Fibroblast of lung (primary cell): ENCODE measurements at regions not wholly inside any gene's neighbourhood (a gene's known extent, or its start where the extent isn't known, plus 50 kb on each side); places are given as distances from the start of the nearest gene placed in this dataset.

Experiments used
- EZH2 ChIP-seq: IDR thresholded peaks from 2 replicates; pipeline ENCODE4 v1.5.1; 2012; ENCODE audit warnings: low read length, control low read depth, mild to moderate bottlenecking; ENCODE audit errors: missing control alignments
- TF ChIP-seq, protein P1 (sequence below), 2 donors: IDR thresholded peaks in 1 of 2; conservative IDR thresholded peaks in 1 of 2; 1 replicate in 1 of 2; 2 replicates in 1 of 2; pipeline ENCODE4 v1.5.1; 2011 to 2012; ENCODE audit warnings: low read length in 2 of 2, control low read depth in 1 of 2, inconsistent platforms in 1 of 2, low read depth in 1 of 2, mild to moderate bottlenecking in 1 of 2

DNA sequence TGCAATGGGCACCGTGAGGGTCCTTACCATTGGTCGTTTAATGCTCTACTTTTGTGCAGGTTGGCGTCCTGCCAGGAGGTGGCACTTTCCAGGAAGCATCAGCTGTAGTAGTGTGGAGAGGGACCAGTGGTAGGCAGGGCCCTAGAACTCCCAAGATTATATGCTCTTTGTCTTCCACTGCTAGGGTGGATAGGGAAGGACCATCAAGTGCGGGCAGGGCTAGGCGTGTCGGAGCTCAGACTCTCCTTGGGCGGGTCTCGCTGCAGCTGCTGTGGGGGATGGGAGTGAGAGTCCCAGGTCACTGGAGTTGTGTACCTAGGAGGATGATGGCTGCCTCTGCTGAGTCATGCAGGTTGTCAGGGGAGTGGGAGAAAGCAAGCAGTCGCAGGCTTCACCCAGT, 134.7 kb downstream of the KLF8 start:
- TF ChIP-seq, protein P1, sequence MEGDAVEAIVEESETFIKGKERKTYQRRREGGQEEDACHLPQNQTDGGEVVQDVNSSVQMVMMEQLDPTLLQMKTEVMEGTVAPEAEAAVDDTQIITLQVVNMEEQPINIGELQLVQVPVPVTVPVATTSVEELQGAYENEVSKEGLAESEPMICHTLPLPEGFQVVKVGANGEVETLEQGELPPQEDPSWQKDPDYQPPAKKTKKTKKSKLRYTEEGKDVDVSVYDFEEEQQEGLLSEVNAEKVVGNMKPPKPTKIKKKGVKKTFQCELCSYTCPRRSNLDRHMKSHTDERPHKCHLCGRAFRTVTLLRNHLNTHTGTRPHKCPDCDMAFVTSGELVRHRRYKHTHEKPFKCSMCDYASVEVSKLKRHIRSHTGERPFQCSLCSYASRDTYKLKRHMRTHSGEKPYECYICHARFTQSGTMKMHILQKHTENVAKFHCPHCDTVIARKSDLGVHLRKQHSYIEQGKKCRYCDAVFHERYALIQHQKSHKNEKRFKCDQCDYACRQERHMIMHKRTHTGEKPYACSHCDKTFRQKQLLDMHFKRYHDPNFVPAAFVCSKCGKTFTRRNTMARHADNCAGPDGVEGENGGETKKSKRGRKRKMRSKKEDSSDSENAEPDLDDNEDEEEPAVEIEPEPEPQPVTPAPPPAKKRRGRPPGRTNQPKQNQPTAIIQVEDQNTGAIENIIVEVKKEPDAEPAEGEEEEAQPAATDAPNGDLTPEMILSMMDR (conservative IDR thresholded peaks at IDR 0.05 in 1 of 2, IDR thresholded peaks at IDR 0.05 in 1 of 2; ENCODE audit: low read depth in 1 of 2, low read length in 2 of 2): no peak
- no peak for TF ChIP-seq EZH2
